CD14-positive monocyte (primary cell): ENCODE measurements at regions not wholly inside any gene's neighbourhood (a gene's known extent, or its start where the extent isn't known, plus 50 kb on each side); places are given as distances from the start of the nearest gene placed in this dataset.

Experiments
- DNase-seq, 3 donors: peaks; one replicate each; pipeline ENCODE4 v3.0.0-alpha.2; 2011 to 2022
- H2AFZ ChIP-seq: 2 replicates; pipeline ENCODE4 v1.6.0; 2012; ENCODE audit warnings: mild to moderate bottlenecking, low read depth, low read length, inconsistent platforms; ENCODE audit not compliant: insufficient read depth, poor library complexity, severe bottlenecking
- H3K27ac ChIP-seq, 2 donors: 1 replicate in 1 of 2; 2 replicates in 1 of 2; pipeline ENCODE4 v1.5.1; 2012 to 2013; ENCODE audit warnings: low read length in 2 of 2, control low read depth in 1 of 2, inconsistent platforms in 1 of 2, low read depth in 1 of 2, mild to moderate bottlenecking in 1 of 2
- H3K27me3 ChIP-seq, 2 donors: one replicate each; pipeline versions ENCODE4 v1.6.0 to v1.6.1; 2011 to 2013; ENCODE audit warnings: low read length in 2 of 2; ENCODE audit not compliant: control insufficient read depth in 2 of 2, insufficient read depth in 2 of 2
- H3K36me3 ChIP-seq, 2 donors: replicated peaks in 1 of 2; 1 replicate in 1 of 2; 2 replicates in 1 of 2; pipeline versions ENCODE4 v1.5.1 to v1.6.1; 2012 to 2013; ENCODE audit warnings: low read length in 2 of 2, control low read depth in 1 of 2, inconsistent platforms in 1 of 2, mild to moderate bottlenecking in 1 of 2; ENCODE audit not compliant: insufficient read depth in 2 of 2, control insufficient read depth in 1 of 2
- H3K4me1 ChIP-seq, 2 donors: 1 replicate in 1 of 2; 2 replicates in 1 of 2; pipeline versions ENCODE4 v1.5.1 to v1.6.1; 2012 to 2013; ENCODE audit warnings: low read length in 2 of 2, control low read depth in 1 of 2, inconsistent platforms in 1 of 2, mild to moderate bottlenecking in 1 of 2, moderate library complexity in 1 of 2; ENCODE audit not compliant: insufficient read depth in 2 of 2, control insufficient read depth in 1 of 2
- H3K4me2 ChIP-seq: replicated peaks from 2 replicates; pipeline ENCODE3; 2012; ENCODE audit warnings: low read length, moderate library complexity, mild to moderate bottlenecking; ENCODE audit not compliant: poor library complexity, severe bottlenecking; ENCODE audit errors: extremely low read depth
- H3K4me3 ChIP-seq, 3 experiments: fragments of 200-600 bp in 1 of 3; sonication (generic) in 1 of 3; replicated peaks in 1 of 3; 1 replicate in 2 of 3; 2 replicates in 1 of 3; pipeline ENCODE4 v1.5.1; 2011 to 2013; ENCODE audit warnings: low read length in 3 of 3, mild to moderate bottlenecking in 3 of 3, control low read depth in 2 of 3, low read depth in 2 of 3, inconsistent platforms in 1 of 3, moderate library complexity in 1 of 3
- H3K79me2 ChIP-seq: 2 replicates; pipeline ENCODE4 v1.6.0; 2012; ENCODE audit warnings: mild to moderate bottlenecking, control low read depth, inconsistent platforms, low read length, moderate library complexity; ENCODE audit not compliant: insufficient read depth
- H3K9ac ChIP-seq: 2 replicates; pipeline ENCODE4 v1.6.0; 2017; ENCODE audit warnings: low read length, mild to moderate bottlenecking; ENCODE audit not compliant: insufficient read depth, poor library complexity, severe bottlenecking
- H3K9me3 ChIP-seq, 2 donors: replicated peaks in 1 of 2; 1 replicate in 1 of 2; 2 replicates in 1 of 2; pipeline versions ENCODE4 v1.5.1 to v1.6.1; 2012 to 2013; ENCODE audit warnings: low read length in 2 of 2, control low read depth in 1 of 2; ENCODE audit not compliant: control insufficient read depth in 1 of 2, insufficient read depth in 1 of 2
- H4K20me1 ChIP-seq: 2 replicates; pipeline ENCODE4 v1.6.0; 2012; ENCODE audit warnings: mild to moderate bottlenecking, low read length, control low read depth, moderate library complexity; ENCODE audit not compliant: insufficient read depth
- H3K27ac Mint-ChIP-seq, 7 donors: one replicate each; pipeline ENCODE4 v1.8.0; 2020; ENCODE audit warnings: mild to moderate bottlenecking in 7 of 7, mixed read lengths in 7 of 7, moderate library complexity in 6 of 7, inconsistent platforms in 2 of 7
- H3K27me3 Mint-ChIP-seq, 3 donors: one replicate each; pipeline ENCODE4 v1.8.0; 2021 to 2022; ENCODE audit warnings: low read depth in 3 of 3, mild to moderate bottlenecking in 3 of 3, mixed read lengths in 3 of 3, moderate library complexity in 3 of 3, inconsistent platforms in 1 of 3
- H3K36me3 Mint-ChIP-seq, 2 donors: one replicate each; pipeline ENCODE4 v1.8.0; 2020; ENCODE audit warnings: mixed read lengths in 2 of 2, inconsistent platforms in 1 of 2, mild to moderate bottlenecking in 1 of 2
- H3K4me1 Mint-ChIP-seq: one replicate; pipeline ENCODE4 v1.8.0; 2020; ENCODE audit warnings: mild to moderate bottlenecking, mixed read lengths
- H3K4me3 Mint-ChIP-seq, 2 donors: one replicate each; pipeline ENCODE4 v1.8.0; 2020; ENCODE audit warnings: mild to moderate bottlenecking in 2 of 2, mixed read lengths in 2 of 2, moderate library complexity in 1 of 2
- H3K9me3 Mint-ChIP-seq, 7 donors: one replicate each; pipeline ENCODE4 v1.8.0; 2020 to 2022; ENCODE audit warnings: mixed read lengths in 7 of 7, mild to moderate bottlenecking in 6 of 7, moderate library complexity in 6 of 7, inconsistent platforms in 2 of 7
- WGBS: methylation state at CpG from one replicate; pipeline ENCODE4 v1.1.5; 2013; ENCODE audit warnings: missing lambda C conversion rate; ENCODE audit not compliant: insufficient coverage; 5-methylcytosine and 5-hydroxymethylcytosine counted together
- intact Hi-C, 2 donors: fragments of 100-400 bp; cut with micrococcal nuclease; formaldehyde crosslinking; loops; one replicate each; pipeline versions ENCODE4 v1.15.0 to v1.15.1; 2023
- TF ChIP-seq, protein P1 (sequence below): fragments of 200-600 bp; IDR thresholded peaks from one replicate; pipeline ENCODE4 v1.8.0; 2022; ENCODE audit warnings: antibody characterized with exemption, mild to moderate bottlenecking

DNA sequence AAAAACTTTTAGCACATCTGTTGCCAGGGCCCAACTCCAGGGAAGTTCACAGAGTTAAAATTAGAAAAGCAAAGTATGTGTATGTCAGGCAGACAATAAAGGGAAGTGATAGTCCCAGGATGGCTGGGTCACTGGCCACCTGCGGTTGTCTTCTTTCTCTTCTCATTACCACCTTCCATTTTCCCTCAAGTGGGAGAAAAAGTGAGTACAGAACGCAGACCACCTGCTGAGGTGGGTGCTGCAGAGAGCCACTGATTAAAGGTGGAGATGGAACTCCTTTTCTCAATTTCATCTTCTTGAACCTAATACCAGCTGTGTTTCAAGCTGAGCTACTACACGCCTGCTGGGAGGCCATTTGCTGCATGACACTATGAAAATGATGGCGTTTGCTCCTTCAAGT is 88.8 kb upstream of the PDE4B start:
- peaks cover 0 to 1% (median 0%) of the 10 kb centered on the region in 3 donors for H3K27me3 Mint-ChIP-seq
- no peaks in the 10 kb centered on the region for H3K36me3 Mint-ChIP-seq
- no peak overlapping the region for H3K9ac ChIP-seq
- TF ChIP-seq, protein P1, sequence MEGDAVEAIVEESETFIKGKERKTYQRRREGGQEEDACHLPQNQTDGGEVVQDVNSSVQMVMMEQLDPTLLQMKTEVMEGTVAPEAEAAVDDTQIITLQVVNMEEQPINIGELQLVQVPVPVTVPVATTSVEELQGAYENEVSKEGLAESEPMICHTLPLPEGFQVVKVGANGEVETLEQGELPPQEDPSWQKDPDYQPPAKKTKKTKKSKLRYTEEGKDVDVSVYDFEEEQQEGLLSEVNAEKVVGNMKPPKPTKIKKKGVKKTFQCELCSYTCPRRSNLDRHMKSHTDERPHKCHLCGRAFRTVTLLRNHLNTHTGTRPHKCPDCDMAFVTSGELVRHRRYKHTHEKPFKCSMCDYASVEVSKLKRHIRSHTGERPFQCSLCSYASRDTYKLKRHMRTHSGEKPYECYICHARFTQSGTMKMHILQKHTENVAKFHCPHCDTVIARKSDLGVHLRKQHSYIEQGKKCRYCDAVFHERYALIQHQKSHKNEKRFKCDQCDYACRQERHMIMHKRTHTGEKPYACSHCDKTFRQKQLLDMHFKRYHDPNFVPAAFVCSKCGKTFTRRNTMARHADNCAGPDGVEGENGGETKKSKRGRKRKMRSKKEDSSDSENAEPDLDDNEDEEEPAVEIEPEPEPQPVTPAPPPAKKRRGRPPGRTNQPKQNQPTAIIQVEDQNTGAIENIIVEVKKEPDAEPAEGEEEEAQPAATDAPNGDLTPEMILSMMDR: no peak
- intact Hi-C loops: no loop called here
- no peaks in the 10 kb centered on the region for H3K4me1 ChIP-seq
- H3K36me3 ChIP-seq: no peaks in the 10 kb centered on the region
- H3K4me3 Mint-ChIP-seq: no peak overlapping the region
- WGBS: 100% methylated on average over 1 of the region's 4 CpGs
- H3K4me3 ChIP-seq: no peak overlapping the region
- H3K4me1 Mint-ChIP-seq: peaks cover 3% of the 10 kb centered on the region
- H3K27me3 ChIP-seq: no peaks in the 10 kb centered on the region
- no peak overlapping the region for H3K27ac Mint-ChIP-seq
- H3K27ac ChIP-seq: no peak overlapping the region
- no peak overlapping the region for H3K4me2 ChIP-seq
- no peak for DNase-seq
- H2AFZ ChIP-seq: no peak overlapping the region
- no peaks in the 10 kb centered on the region for H3K79me2 ChIP-seq
- no peaks in the 10 kb centered on the region for H3K9me3 ChIP-seq
- H3K9me3 Mint-ChIP-seq: peaks cover 0 to 4% (median 0%) of the 10 kb centered on the region in 7 donors
- H4K20me1 ChIP-seq: no peaks in the 10 kb centered on the region

DNA sequence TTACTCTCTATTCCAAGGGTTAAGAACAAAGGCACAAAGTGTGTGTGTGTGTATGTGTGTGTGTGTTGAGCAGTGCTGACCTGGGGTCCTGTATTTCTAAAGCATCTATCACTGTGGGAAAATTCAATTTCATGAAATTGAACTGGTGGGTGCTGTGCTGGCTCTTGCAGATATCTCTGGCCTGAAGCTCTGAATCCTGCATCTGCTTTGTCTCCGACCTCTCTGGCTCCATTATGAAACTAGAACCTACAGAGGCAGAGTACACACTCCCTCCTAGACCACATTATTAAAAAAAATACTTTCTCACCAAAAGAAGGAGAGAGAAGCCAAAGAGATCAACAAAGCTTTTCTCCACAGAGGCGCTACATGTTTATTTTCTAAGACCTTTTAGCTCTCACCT is 88.4 kb upstream of the PDE4B start:
- no CpG with 5 or more reads among the region's 2 CpGs for WGBS
- no peak overlapping the region for H3K4me2 ChIP-seq

More for the DNA sequence above, 88.4 kb upstream of the PDE4B start:
- no peak overlapping the region for H3K27ac ChIP-seq
- H3K27me3 Mint-ChIP-seq: peaks cover 0 to 1% (median 0%) of the 10 kb centered on the region in 3 donors
- peaks cover 0 to 4% (median 0%) of the 10 kb centered on the region in 7 donors for H3K9me3 Mint-ChIP-seq
- no peak overlapping the region for H3K27ac Mint-ChIP-seq
- DNase-seq: no peak
- no peaks in the 10 kb centered on the region for H3K79me2 ChIP-seq
- peaks cover 3% of the 10 kb centered on the region for H3K4me1 Mint-ChIP-seq
- no peak overlapping the region for H3K4me3 ChIP-seq
- no peaks in the 10 kb centered on the region for H3K36me3 Mint-ChIP-seq
- no peak overlapping the region for H2AFZ ChIP-seq
- no peaks in the 10 kb centered on the region for H3K27me3 ChIP-seq
- no peaks in the 10 kb centered on the region for H3K4me1 ChIP-seq
- TF ChIP-seq, protein P1: no peak
- intact Hi-C loops: no loop called here
- no peaks in the 10 kb centered on the region for H3K36me3 ChIP-seq
- H3K4me3 Mint-ChIP-seq: no peak overlapping the region
- no peaks in the 10 kb centered on the region for H4K20me1 ChIP-seq
- no peaks in the 10 kb centered on the region for H3K9me3 ChIP-seq
- no peak overlapping the region for H3K9ac ChIP-seq
